HUDEP-2 (cell line): ENCODE measurements at regions not wholly inside any gene's neighbourhood (a gene's known extent, or its start where the extent isn't known, plus 50 kb on each side); places are given as distances from the start of the nearest gene placed in this dataset.

Experiments
- DNase-seq, 76 experiments: peaks; one replicate each; lab custom pipeline; 2025; ENCODE audit not compliant: unreplicated experiment in 76 of 76; lab: John Stamatoyannopoulos, UW

GRCh38 chr18:78865771-78866310 lies 113.8 kb upstream of the SALL3 start:
- DNase-seq = no peak

- no peak for DNase-seq
These were observed 112.5 kb upstream of the SALL3 start for GRCh38 chr18:78867131-78867530.

GRCh38 chr18:78868330-78869316 lies 111.0 kb upstream of the SALL3 start:
- DNase-seq = no peak

GRCh38 chr18:78871618-78872017 lies 108.0 kb upstream of the SALL3 start:
- DNase-seq = no peak

GRCh38 chr18:78873926-78874500 lies 105.6 kb upstream of the SALL3 start:
- DNase-seq = no peak

- DNase-seq = peak in 30 of 76 experiments; percentile 1 to 52 (median 20)
These were observed 104.4 kb upstream of the SALL3 start for GRCh38 chr18:78875016-78875777.

GRCh38 chr18:78875778-78876650 lies 103.6 kb upstream of the SALL3 start:
- DNase-seq = no peak

GRCh38 chr18:78876868-78877267 lies 102.8 kb upstream of the SALL3 start:
- no peak for DNase-seq

GRCh38 chr18:78878335-78878734 lies 101.3 kb upstream of the SALL3 start:
- DNase-seq = no peak

- DNase-seq = peak in 6 of 76 experiments; percentile 4 to 27 (median 16)
These were observed 100.3 kb upstream of the SALL3 start for GRCh38 chr18:78879072-78879883.

- no peak for DNase-seq
These were observed 97.0 kb upstream of the SALL3 start for GRCh38 chr18:78882585-78882984.

- DNase-seq = no peak
These were observed 96.1 kb upstream of the SALL3 start for GRCh38 chr18:78883501-78883900.

- DNase-seq = no peak
These were observed 95.1 kb upstream of the SALL3 start for GRCh38 chr18:78884502-78884901.

GRCh38 chr18:78889250-78889649 lies 90.4 kb upstream of the SALL3 start:
- no peak for DNase-seq

GRCh38 chr18:78890388-78890787 lies 89.2 kb upstream of the SALL3 start:
- DNase-seq = no peak

- no peak for DNase-seq
These were observed 88.3 kb upstream of the SALL3 start for GRCh38 chr18:78891185-78891762.

GRCh38 chr18:78892177-78892576 lies 87.4 kb upstream of the SALL3 start:
- no peak for DNase-seq

GRCh38 chr18:78892721-78893120 lies 86.9 kb upstream of the SALL3 start:
- no peak for DNase-seq
